ENCODE measurements at regions not wholly inside any gene's neighbourhood (a gene's known extent, or its start where the extent isn't known, plus 50 kb on each side); places are given as distances from the start of the nearest gene placed in this dataset.

DNA sequence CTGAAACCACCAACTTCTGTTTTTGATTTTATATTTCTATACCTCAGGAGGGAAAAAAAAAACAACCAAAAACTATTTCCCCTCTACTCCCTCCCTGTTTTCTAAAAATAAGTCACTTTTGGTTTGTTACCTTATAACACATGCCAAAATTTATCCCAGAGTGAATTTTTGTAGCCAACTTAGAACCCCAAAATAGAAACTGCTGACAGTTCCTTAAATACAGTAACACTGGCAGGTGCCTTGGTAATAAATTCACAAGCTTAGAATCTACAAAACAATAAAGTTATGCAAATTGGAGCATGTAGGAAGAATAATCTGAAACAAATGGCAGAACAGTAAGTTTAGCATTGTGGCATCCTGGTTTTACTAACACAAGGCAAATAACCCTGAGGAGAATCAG, 165.0 kb upstream of the HDAC9 start:
- Histone ChIP-seq H3K4me1 (peaks cover 8% of the 10 kb centered on the region), H3K27me3 (ENCODE audit: insufficient read depth in 3 of 3, low read length in 2 of 3) (no peaks in the 10 kb centered on the region), H3K27ac (no peak overlapping the region), H3K36me3 (ENCODE audit: insufficient read depth in 1 of 2, low read depth in 1 of 2) (no peaks in the 10 kb centered on the region), H3K9me3 (no peaks in the 10 kb centered on the region), H3K4me3 (no peak overlapping the region)
- TF ChIP-seq, protein P1, sequence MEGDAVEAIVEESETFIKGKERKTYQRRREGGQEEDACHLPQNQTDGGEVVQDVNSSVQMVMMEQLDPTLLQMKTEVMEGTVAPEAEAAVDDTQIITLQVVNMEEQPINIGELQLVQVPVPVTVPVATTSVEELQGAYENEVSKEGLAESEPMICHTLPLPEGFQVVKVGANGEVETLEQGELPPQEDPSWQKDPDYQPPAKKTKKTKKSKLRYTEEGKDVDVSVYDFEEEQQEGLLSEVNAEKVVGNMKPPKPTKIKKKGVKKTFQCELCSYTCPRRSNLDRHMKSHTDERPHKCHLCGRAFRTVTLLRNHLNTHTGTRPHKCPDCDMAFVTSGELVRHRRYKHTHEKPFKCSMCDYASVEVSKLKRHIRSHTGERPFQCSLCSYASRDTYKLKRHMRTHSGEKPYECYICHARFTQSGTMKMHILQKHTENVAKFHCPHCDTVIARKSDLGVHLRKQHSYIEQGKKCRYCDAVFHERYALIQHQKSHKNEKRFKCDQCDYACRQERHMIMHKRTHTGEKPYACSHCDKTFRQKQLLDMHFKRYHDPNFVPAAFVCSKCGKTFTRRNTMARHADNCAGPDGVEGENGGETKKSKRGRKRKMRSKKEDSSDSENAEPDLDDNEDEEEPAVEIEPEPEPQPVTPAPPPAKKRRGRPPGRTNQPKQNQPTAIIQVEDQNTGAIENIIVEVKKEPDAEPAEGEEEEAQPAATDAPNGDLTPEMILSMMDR (IDR thresholded peaks at IDR 0.05), result no peak
- DNase-seq (no peak), ATAC-seq (no peak)
- intact Hi-C loops (cut with DNase I), result no loop called here

DNA sequence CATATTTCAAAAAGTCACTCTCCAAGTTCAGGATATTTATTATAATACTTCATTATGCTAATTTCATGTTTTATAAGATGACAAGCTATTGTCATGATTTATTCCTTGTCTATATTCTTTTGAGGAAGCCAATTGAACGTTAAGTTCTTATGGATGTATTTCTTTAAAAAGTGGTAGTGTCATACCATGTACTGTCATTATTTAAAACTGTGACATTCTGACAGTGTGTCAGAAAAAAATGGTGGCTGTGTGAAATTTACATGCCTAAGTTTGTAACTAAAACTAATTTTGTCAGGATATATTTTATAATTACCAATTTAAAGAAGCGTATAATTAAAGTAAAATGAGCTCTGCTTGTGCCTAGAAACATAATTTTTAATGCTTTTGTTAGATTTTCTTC, 158.9 kb upstream of the HDAC9 start:
- intact Hi-C loops (cut with DNase I), result no loop called here
- no peak for DNase-seq
- no peaks in the 10 kb centered on the region for H3K4me1 ChIP-seq
- H3K4me3 ChIP-seq, result no peak overlapping the region
- no peaks in the 10 kb centered on the region for H3K27me3 ChIP-seq (ENCODE audit: insufficient read depth in 3 of 3, low read length in 2 of 3)
- ATAC-seq, result no peak
- H3K9me3 ChIP-seq, result peaks cover 7% of the 10 kb centered on the region
- no peak overlapping the region for H3K27ac ChIP-seq
- H3K36me3 ChIP-seq (ENCODE audit: insufficient read depth in 1 of 2, low read depth in 1 of 2), result no peaks in the 10 kb centered on the region
- TF ChIP-seq, protein P1 (IDR thresholded peaks at IDR 0.05), result no peak
- WGBS, 3 donors, result 62 to 72% (median 67%) methylated on average over 2 of the region's 2 CpGs

DNA sequence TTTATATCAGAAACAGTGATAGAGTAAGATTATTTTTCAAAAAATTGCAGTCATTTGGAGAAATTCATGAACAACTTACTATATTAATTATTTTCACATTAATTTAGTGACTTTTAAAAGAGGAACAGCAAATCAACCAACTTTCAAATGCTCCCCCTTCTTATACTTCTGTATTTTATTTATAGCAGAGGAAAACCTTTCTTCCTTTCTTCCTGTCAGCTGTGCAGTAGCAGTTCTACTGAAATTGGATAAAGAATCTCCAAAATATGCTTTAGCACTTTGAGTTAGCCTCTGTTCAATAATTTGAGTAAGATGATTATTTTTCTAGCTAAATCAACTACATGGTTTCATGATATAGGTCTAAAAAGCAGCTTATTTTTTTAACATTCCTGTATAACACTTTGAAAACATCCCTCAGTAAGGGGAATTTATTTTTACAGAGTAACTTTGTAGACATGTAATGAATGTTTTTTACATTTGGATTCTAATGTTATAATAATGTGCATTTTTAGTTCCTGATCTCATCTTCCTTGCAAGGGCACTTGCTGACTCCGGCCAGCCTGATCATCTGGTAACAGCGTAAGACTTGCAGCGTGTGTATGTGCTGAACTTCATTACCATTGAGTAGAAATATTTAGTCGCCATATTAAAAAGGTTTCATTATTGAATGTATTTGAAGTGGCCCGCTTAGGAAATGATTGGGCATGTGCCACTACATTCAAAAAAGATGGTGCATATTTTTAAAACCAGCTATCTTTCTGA, 158.3 kb upstream of the HDAC9 start:
- TF ChIP-seq, protein P1 (IDR thresholded peaks at IDR 0.05), result no peak
- ATAC-seq (no peak), DNase-seq (no peak)
- 68 to 72% (median 70%) methylated on average over 5 of the region's 5 CpGs for WGBS, 3 donors
- H3K4me3 ChIP-seq, result no peak overlapping the region
- peaks cover 7% of the 10 kb centered on the region for H3K9me3 ChIP-seq
- intact Hi-C loops (cut with DNase I), result no loop called here
- no peak overlapping the region for H3K27ac ChIP-seq
- no peaks in the 10 kb centered on the region for H3K4me1 ChIP-seq
- H3K36me3 ChIP-seq (ENCODE audit: insufficient read depth in 1 of 2, low read depth in 1 of 2), result no peaks in the 10 kb centered on the region
- H3K27me3 ChIP-seq (ENCODE audit: insufficient read depth in 3 of 3, low read length in 2 of 3), result no peaks in the 10 kb centered on the region

DNA sequence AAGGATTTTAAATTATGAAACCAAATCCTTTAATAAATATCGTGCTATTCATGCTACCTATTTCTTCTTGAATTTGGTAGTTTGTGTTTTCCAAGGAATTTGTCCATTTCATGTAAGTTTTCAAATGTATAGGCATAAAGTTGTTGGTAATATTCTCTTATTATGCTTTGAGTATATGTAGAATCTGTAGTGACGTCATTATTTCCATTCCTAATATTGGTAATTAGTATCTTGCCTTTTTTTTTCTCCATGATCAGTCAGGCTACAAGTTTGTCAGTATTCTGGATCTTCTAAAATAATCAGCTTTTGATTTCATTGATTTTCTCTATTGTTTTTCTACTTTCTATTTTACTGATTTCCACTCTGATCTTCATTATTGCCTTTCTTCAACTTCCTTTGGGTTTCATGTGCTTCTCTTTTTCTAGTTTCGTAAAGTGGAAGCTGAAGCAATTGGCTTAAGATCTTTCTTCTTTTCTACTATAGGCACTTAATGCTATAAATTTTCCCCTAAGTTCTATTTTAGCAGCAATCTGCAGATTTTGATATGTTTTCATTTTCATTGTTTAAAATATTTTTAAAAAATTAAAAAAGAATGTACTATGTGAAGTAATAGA, 156.5 kb upstream of the HDAC9 start:
- H3K36me3 ChIP-seq (ENCODE audit: insufficient read depth in 1 of 2, low read depth in 1 of 2), result no peaks in the 10 kb centered on the region
- DNase-seq (no peak), ATAC-seq (no peak)
- no peaks in the 10 kb centered on the region for H3K4me1 ChIP-seq
- H3K27me3 ChIP-seq (ENCODE audit: insufficient read depth in 3 of 3, low read length in 2 of 3), result no peaks in the 10 kb centered on the region
- no peak overlapping the region for H3K4me3 ChIP-seq
- H3K9me3 ChIP-seq, result peaks cover 7% of the 10 kb centered on the region
- no peak overlapping the region for H3K27ac ChIP-seq
- 83 to 91% (median 91%) methylated on average over 3 of the region's 3 CpGs for WGBS, 3 donors
- intact Hi-C loops (cut with DNase I), result no loop called here
- TF ChIP-seq, protein P1 (IDR thresholded peaks at IDR 0.05), result no peak

Measured in psoas muscle (tissue), 7 donors.